ENCODE measurements at regions not wholly inside any gene's neighbourhood (a gene's known extent, or its start where the extent isn't known, plus 50 kb on each side); places are given as distances from the start of the nearest gene placed in this dataset.

DNA sequence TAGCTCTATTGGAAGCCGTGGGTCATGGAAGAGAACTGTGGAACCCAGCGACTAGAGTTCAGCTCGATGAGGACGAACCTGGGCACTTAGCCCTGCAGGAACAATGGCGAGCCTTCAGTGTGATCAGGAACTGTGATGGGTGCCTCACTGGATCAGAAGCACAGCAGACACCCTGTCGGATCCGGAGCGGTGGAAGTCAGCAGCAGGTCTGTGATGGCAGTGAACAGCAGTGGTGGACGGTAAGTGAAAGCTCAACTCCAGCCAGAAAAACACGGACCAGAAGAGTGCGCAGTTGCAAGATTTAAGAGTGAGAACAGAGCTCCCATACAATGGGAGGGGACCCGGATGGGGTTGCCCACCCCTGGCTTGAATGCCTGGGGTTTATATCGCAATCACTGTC is 282.2 kb downstream of the NSUN3 start:
- TF ChIP-seq, protein P1, sequence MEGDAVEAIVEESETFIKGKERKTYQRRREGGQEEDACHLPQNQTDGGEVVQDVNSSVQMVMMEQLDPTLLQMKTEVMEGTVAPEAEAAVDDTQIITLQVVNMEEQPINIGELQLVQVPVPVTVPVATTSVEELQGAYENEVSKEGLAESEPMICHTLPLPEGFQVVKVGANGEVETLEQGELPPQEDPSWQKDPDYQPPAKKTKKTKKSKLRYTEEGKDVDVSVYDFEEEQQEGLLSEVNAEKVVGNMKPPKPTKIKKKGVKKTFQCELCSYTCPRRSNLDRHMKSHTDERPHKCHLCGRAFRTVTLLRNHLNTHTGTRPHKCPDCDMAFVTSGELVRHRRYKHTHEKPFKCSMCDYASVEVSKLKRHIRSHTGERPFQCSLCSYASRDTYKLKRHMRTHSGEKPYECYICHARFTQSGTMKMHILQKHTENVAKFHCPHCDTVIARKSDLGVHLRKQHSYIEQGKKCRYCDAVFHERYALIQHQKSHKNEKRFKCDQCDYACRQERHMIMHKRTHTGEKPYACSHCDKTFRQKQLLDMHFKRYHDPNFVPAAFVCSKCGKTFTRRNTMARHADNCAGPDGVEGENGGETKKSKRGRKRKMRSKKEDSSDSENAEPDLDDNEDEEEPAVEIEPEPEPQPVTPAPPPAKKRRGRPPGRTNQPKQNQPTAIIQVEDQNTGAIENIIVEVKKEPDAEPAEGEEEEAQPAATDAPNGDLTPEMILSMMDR (IDR thresholded peaks at IDR 0.05; ENCODE audit: borderline replicate concordance, extremely low read depth, low read length, poor library complexity, severe bottlenecking): no peak
- TF ChIP-seq EZH2 (IDR thresholded peaks at IDR 0.05; ENCODE audit: borderline replicate concordance, low read depth, low read length, severe bottlenecking): no peak

All from DND-41 (cell line).